ENCODE measurements at regions not wholly inside any gene's neighbourhood (a gene's known extent, or its start where the extent isn't known, plus 50 kb on each side); places are given as distances from the start of the nearest gene placed in this dataset.

GRCh38 chr16:63315229-63315628 lies 1279.0 kb upstream of the CDH8 start:
- no peak for TF ChIP-seq POLR2A (IDR thresholded peaks at IDR 0.05)
- TF ChIP-seq EP300 (IDR thresholded peaks at IDR 0.05): no peak
- TF ChIP-seq CTCF (IDR thresholded peaks at IDR 0.05): no peak
- no peak for TF ChIP-seq POLR2AphosphoS5 (IDR thresholded peaks at IDR 0.05)

Data from stomach (tissue), 4 donors.